NCI-H510A treated with DMSO at 0.1 percent for 48 hours (cell line): ENCODE measurements at regions not wholly inside any gene's neighbourhood (a gene's known extent, or its start where the extent isn't known, plus 50 kb on each side); places are given as distances from the start of the nearest gene placed in this dataset.
"Not testable (repeated sequence)": the region's sequence is repeated elsewhere in the genome, so short reads cannot be mapped to it uniquely, and the experiment has no call there.

Source experiments
- DNase-seq: peaks from one replicate; lab custom pipeline; 2025; lab: John Stamatoyannopoulos, UW

GRCh38 chr14:95818581-95818980 lies 58.1 kb upstream of the TUNAR start:
- DNase-seq, result peak; percentile 23

DNA sequence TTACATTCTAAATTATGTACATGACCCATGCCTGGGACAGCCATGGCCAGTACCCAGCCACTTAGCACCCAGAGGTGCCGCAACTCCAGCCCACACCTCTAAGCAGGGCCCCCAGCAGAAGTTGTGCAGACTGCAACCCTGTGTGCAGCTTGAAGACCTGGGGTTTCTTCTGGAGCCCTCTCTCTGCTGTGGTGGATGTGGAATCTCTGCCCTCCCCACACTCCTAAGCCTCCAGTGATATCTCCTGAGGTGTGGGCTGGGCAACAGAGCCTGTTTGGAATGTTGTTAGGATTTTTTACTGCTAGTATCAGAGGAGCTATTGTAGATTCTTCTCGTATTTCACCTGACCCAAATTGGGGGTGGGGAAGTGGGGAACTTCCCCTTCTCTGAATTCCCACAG lies 59.4 kb upstream of the TUNAR start:
- no peak for DNase-seq

DNA sequence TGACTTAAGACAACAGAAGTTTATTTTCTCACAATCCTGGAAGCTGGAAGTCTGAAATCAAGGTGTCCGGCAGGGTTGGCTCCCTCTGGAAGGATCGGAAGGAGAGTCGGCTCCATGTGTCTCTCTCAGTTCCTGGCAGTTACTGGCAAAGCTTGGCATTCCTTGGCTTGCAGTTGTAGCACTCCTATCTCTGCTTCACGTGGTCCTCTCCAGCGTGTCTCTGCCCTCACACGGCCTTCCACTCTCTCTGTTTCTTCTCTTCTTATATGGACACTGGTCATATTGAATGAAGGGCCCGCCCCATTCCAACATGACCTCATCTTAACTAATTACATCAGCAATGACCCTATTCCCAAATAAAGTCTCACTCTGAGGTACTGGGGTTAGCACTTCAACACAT lies 60.1 kb upstream of the TUNAR start:
- DNase-seq, result no peak

DNA sequence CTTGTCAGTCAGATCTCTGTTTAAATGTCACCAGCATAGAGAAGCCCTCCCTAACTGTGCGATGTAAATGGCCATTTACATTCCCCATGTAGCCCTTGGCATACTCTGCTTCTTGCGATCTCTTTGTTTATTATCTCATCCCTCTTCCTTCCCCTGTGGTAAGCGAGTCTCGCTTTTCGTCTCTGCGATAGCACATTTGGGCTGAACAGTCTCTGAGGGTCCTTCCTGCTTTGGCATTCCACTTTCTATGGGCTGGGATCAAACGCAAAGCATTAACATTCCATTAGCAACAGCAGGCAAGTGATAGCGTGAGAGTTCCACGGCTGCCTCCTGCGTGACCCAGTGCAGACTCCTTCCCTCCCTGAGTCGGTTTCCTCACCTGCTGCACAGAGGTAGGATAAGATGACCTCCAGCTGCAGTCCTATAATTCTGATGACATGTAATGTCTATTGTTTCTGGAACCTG lies 61.4 kb upstream of the TUNAR start:
- DNase-seq, result no peak

GRCh38 chr14:95814363-95815225 lies 62.0 kb upstream of the TUNAR start:
- DNase-seq, result no peak

DNA sequence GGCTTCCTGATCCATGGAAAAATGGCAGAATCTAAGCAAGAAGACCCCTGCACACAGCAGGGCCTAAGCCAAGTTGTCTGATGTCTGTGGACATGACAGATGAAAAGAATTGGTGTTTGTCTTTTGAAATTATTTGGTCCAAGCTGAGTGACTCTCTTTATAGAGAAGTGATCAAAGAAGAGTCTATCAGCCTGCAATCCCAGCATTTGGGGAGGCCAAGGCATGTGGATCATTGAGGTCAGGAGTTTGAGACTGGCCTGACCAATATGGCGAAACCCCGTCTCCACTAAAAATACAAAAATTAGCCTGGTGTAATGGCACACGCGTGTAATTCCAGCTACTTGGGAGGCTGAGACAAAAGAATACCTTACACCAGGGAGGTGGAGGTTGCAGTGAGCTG lies 64.8 kb upstream of the TUNAR start:
- DNase-seq, result no peak

- DNase-seq, result no peak
These were observed 68.3 kb upstream of the TUNAR start for GRCh38 chr14:95808371-95808770.

- DNase-seq, result no peak
These were observed 79.8 kb upstream of the TUNAR start for GRCh38 chr14:95796788-95797187.

DNA sequence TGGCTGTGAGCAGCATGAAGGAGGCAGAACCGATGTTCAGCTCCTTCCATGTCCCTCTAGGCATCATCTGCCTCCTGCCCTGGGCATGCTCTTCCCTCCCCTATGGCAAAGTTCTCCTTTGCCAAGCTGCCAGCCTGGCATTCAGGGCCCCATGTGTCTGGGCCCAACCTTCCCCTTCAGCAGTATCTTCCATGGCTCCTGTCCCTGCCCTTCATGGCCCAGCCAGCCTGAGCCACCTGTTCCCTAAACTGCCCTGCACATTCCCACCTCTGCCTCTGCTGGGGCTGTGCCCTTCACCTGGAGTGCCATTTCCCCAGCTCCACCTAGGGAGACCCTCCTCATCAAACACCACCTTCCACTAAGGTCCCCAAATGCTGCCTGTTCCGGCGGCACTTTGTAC lies 74.0 kb upstream of the TCL1A start:
- no peak for DNase-seq

DNA sequence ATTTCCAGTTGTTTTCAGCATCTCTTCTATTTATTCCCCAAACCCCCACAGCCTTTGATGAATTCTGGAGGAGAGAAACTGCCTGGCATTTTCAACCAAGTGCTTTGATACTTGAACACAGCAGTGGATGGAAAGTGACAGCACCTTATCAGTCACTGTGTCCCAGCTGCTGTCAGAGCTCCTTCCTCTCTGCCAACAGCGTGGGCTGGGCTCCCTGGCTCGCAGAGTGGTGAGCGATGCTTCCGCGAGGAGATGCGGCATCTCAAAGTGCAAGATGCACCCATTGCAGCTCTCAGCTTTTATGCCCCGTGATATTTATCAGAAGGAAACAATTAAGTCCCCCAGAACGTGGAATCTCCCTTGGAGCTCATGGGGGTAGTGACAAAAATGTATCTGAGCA lies 72.6 kb upstream of the TCL1A start:
- no peak for DNase-seq

DNA sequence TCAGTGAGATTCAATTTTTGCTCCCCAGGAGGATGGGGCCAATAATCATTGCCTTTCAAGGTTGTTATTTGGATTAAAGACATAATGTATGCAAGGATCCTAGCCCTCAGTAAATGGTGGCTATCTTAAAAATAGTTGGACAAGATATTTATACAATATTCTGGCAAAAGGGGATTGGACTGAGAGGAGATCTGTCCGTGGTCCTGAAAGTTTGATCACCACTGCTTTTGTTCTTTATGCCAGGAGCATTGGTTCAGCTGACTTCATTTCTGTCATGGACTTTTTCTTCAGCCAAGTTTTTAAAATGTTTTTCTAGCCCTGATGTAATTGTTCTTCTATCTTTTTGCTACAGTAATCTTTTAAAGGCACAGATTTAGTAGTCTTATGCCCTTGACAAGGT lies 70.2 kb upstream of the TCL1A start:
- DNase-seq, result no peak

GRCh38 chr14:95776798-95777534 lies 63.0 kb upstream of the TCL1A start:
- no peak for DNase-seq

DNA sequence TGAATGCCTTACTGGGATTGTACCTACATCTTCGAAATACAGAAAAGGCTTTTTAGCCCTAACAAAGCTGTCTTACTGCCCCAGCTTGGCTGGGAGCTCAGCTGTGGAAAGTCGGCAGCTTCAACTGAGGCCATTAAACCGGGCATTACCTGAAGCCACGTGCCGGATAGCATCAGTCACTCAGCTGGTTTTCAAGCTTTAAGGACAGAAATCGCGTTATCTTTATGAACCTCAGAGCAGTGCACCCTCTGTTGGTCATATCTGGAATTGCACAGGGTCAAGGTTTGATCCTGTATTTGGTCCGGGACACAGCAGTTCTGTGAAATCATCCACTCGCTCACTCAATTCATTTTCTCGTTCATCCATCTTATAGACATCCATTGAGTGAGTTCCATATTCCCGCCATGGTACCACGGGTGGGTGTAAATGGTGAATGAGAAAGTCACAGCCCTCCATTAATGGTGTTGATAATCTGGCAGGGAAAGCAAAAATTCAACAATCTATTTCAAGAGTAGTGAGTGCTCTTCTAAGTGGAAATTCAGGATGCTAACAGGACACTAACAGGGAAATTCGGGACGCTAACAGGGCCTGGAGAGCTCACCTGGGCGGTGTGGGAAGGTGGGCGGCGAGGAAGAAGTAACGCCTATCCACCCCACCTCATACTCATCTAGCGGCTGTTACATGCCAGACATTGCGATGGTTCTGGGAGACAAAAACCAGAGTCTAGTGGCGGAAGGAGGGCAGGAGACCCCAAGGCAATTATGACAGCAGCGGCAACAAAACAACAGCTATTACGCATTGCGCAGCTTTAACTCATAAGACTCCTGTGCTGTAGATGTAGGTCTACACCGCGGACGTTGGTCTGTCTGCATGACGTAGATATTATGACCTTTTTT lies 60.6 kb upstream of the TCL1A start:
- peak; percentile 40 for DNase-seq

DNA sequence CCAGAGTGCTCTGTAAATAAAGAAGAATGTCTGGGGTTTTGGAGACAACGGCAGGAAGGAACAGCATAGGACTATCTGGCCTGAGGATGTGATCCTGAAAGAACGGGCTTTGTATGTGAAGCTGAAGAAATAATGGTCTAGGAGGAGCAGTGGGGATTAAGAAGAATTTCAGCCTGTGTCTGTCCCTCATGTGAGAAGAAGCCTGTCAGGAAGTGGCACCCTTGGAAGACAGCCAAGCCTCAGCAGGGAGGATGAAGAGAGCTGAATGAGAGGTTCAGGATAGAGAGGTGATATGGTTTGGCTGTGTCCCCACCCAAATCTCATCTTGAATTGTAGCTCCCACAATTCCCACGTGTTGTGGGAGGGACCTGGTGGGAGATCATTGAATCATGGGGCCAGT lies 56.9 kb upstream of the TCL1A start:
- peak; percentile 45 for DNase-seq

DNA sequence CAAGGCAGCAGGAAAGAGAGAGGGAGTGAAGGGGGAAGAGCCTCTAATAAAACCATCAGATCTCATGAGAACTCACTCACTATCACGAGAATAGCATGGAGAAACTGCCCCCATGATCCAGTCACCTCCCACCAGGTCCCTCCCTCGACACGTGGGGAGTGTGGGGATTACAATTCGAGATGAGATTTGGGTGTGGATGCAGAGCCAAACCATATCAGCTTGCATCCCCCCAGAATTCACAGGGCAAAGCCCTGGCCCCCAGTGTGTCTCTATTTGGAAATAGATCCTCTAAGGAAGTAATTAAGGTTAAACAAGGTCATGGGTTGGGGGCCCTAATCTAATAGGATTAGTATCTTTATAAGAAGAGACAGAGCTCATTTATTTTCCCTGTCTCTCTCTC lies 56.1 kb upstream of the TCL1A start:
- no peak for DNase-seq

DNA sequence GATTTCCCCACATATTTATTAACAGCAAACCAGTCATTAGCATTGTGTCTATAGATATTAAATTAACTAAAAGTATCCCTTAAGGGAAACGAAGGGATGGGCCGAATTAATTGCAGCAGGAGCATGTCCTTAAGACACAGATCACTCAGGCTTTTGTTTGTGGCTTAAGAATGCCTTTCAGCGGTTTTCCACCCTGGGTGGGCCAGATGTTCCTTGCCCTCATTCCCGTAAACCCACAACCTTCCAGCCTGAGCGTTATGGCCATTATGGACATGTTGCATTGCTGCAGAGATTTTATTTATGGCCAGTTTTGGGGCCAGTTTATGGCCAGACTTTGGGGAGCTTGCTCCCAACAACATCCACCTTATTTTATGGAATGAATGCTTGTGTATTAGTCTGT lies 55.5 kb upstream of the TCL1A start:
- not testable (repeated sequence) for DNase-seq

DNA sequence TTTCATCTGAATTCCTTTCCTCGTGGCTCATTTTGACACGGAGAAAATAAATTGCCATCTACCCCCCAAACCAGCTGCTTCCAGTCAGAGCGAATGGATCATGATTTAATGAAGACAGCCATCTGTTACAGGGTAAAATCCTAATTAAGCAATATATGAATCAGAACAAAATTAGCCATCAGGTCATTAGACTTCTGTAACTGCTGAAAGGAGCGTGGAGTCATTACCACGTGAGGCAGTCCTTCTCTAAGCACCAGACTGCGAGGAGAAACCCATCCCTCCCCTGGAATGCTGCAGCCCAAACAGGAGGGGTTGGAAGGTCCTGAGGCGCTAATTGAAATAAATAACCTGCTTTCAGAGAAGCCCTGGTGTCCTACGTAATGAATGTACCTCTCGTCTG lies 51.1 kb upstream of the TCL1A start:
- DNase-seq, result no peak

DNA sequence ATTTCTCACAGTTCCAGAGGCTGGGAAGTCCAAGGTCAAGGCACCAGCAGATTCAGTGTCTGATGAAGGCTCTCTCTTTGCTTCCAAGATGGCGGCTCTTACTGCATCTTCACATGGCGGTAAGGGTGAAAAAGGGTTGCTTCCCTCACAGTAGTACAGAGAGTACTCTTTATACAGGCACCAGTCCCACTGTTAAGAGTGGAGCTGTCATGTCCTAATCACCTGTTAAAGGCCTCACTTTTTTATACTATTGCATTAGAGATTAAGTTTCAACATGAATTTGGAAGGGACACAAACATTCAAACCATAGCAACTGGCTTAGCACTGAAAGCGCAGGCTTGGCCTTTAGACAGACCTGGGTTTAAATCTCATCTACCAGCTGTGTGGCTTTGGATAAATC lies 50.0 kb upstream of the TCL1A start:
- DNase-seq, result no peak
